Bronchial epithelial cell (primary cell): ENCODE measurements at regions not wholly inside any gene's neighbourhood (a gene's known extent, or its start where the extent isn't known, plus 50 kb on each side); places are given as distances from the start of the nearest gene placed in this dataset.

ENCODE experiments used
- DNase-seq: peaks from one replicate; pipeline ENCODE4 v3.0.0-alpha.2; 2010; ENCODE audit warnings: low read depth
- FAIRE-seq: peaks from 2 replicates; lab custom pipeline; 2011; peaks lifted over from hg19 to GRCh38; lab: Jason Lieb, UNC
- H3K27me3 ChIP-seq: 2 replicates; pipeline ENCODE4 v1.5.1; 2011; ENCODE audit warnings: low read length; ENCODE audit not compliant: control insufficient read depth, insufficient read depth
- H3K36me3 ChIP-seq: 2 replicates; pipeline ENCODE4 v1.5.1; 2011; ENCODE audit warnings: low read length; ENCODE audit not compliant: control insufficient read depth, insufficient read depth
- H3K4me3 ChIP-seq: 2 replicates; pipeline ENCODE4 v1.5.1; 2011; ENCODE audit warnings: mild to moderate bottlenecking, low read depth, low read length, control low read depth
- CTCF ChIP-seq: IDR thresholded peaks from 2 replicates; pipeline ENCODE4 v1.5.1; 2011; ENCODE audit warnings: mild to moderate bottlenecking, moderate library complexity, low read length, control low read depth, inconsistent platforms; ENCODE audit not compliant: insufficient read depth, severe bottlenecking

DNA sequence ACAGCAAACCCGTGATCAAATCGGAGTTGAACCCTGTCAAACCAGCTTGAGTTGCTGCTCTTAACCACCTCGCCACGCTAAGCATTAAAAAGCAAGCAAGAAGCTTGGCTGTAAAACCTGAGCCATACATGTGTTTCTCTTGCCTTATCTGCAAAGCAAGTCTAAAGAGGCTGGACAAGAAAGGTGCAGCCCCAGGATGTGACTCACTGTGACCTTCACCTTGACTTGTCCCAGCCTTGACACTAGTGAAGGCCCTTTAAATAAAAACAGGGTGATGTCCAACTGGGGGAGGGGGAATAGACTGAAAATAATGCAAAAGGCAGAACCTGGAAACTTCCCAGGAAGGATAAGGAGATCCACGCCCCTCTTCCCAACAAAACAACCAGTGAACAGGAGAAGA lies 127.6 kb upstream of the NPAS2 start:
- FAIRE-seq (no peak), DNase-seq (no peak)
- H3K27me3 ChIP-seq, result no peaks in the 10 kb centered on the region
- H3K4me3 ChIP-seq, result no peak overlapping the region
- H3K36me3 ChIP-seq, result no peaks in the 10 kb centered on the region
- TF ChIP-seq CTCF, result no peak

GRCh38 chr2:100692906-100693305 lies 127.0 kb upstream of the NPAS2 start:
- no peaks in the 10 kb centered on the region for H3K27me3 ChIP-seq
- H3K4me3 ChIP-seq, result no peak overlapping the region
- TF ChIP-seq CTCF, result no peak
- FAIRE-seq, result no peak
- H3K36me3 ChIP-seq, result no peaks in the 10 kb centered on the region
- DNase-seq, result no peak

- DNase-seq (no peak), FAIRE-seq (no peak)
- H3K36me3 ChIP-seq, result no peaks in the 10 kb centered on the region
- H3K4me3 ChIP-seq, result no peak overlapping the region
- no peaks in the 10 kb centered on the region for H3K27me3 ChIP-seq
- TF ChIP-seq CTCF, result no peak
Observed at GRCh38 chr2:100699131-100699530, 120.8 kb upstream of the NPAS2 start.

DNA sequence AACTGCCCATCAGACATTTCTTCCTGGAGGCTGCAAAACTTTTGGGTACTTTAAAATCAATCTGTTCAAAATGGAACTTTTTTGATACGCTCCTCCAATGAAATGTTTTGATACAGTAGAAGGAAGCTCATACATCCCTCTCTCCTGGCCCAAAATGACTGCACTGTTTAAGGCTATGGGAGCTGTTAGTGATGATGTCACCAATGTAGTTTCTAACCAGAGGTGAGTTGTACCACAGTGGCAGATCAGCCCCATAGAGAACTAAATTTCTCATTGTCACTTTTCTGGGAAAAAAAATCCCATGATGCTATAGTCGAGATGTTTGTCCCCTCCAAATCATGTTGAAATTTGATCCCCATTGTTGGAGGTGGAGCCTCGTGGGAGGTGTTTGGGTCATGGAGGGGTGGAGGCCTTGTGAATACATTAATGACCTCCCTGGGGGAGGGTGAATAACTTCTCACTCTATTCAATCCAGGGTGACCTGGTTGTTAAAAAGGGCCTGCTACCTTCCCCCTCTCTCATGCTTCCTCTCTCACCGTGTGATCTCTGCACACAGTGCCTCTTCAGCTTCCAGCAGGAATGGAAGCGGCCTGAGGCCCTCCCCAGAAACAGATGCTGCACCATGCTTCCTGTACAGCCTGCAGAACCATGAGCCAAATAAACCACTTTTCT lies 117.4 kb upstream of the NPAS2 start:
- no peak for FAIRE-seq
- H3K4me3 ChIP-seq, result no peak overlapping the region

GRCh38 chr2:100703213-100703612 lies 116.7 kb upstream of the NPAS2 start:
- Histone ChIP-seq H3K4me3 (no peak overlapping the region), H3K36me3 (no peaks in the 10 kb centered on the region), H3K27me3 (no peaks in the 10 kb centered on the region)
- DNase-seq (no peak), FAIRE-seq (no peak)
- TF ChIP-seq CTCF, result no peak

More for the DNA sequence above, 117.4 kb upstream of the NPAS2 start:
- no peak for DNase-seq
- H3K36me3 ChIP-seq, result no peaks in the 10 kb centered on the region
- no peaks in the 10 kb centered on the region for H3K27me3 ChIP-seq
- no peak for TF ChIP-seq CTCF

DNA sequence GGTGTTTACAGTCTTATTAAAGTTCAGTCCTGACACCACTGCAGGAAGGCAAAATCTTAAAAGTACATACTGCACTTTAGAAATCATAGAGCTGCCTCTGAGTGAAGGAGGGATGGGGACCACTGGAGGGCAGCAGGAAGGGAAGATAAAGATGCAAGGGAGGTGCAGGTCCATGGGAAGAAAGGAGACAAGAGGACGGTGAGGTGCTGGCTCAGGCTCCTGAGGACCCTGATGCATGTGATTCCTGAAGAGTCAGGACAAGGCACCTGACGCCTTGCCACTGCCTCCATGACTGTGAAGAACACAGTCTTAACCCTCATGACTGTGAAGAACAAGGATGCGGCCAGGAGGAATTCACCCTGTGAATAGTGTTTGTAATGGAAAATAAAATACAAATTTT lies 116.2 kb upstream of the NPAS2 start:
- Histone ChIP-seq H3K36me3 (no peaks in the 10 kb centered on the region), H3K4me3 (no peak overlapping the region), H3K27me3 (no peaks in the 10 kb centered on the region)
- TF ChIP-seq CTCF, result no peak
- DNase-seq (no peak), FAIRE-seq (no peak)
